ENCODE measurements at regions not wholly inside any gene's neighbourhood (a gene's known extent, or its start where the extent isn't known, plus 50 kb on each side); places are given as distances from the start of the nearest gene placed in this dataset.

DNA sequence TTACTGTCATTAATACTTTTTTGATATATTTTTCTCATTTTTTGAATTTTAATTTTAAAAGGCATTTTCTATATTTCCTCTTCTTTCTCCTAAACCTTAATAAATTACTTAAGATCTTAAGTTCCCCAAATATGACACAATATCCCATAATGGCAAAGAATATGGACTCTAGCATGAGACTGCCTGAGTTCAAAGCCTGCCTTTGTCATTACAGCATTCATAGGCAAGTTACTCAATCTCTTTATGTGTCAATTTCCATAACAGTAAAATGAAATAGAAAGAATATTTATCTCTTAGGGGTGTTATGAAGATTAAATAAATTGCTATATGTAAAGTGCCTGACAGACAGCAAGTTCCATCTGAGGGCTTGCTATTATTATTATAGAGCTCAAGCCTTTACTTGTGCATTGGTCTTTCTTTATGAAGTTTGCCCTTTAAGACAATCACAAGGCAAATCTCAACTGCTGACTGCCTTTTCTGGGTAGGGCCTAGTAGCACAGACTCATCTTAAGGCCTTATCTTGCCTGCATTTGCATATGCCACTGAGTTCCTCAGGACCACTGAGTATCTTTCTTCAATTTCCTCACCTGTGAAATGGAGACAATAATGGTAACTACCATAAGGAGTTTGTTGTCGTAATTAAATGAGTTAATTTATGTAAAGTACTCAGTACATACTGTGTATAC, 231.0 kb downstream of the NRIP1 start:
- TF ChIP-seq EZH2 (IDR thresholded peaks at IDR 0.05; ENCODE audit: low read depth): no peak
- TF ChIP-seq, protein P1, sequence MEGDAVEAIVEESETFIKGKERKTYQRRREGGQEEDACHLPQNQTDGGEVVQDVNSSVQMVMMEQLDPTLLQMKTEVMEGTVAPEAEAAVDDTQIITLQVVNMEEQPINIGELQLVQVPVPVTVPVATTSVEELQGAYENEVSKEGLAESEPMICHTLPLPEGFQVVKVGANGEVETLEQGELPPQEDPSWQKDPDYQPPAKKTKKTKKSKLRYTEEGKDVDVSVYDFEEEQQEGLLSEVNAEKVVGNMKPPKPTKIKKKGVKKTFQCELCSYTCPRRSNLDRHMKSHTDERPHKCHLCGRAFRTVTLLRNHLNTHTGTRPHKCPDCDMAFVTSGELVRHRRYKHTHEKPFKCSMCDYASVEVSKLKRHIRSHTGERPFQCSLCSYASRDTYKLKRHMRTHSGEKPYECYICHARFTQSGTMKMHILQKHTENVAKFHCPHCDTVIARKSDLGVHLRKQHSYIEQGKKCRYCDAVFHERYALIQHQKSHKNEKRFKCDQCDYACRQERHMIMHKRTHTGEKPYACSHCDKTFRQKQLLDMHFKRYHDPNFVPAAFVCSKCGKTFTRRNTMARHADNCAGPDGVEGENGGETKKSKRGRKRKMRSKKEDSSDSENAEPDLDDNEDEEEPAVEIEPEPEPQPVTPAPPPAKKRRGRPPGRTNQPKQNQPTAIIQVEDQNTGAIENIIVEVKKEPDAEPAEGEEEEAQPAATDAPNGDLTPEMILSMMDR (conservative IDR thresholded peaks at IDR 0.05): no peak
- Histone ChIP-seq H3K9me2 (ENCODE audit: insufficient read depth) (no peaks in the 10 kb centered on the region), H3K27ac (no peak overlapping the region), H3K4me3 (no peak overlapping the region), H3K79me2 (ENCODE audit: low read depth) (no peaks in the 10 kb centered on the region), H3F3A (ENCODE audit: insufficient read depth, low read depth) (no peaks in the 10 kb centered on the region), H3K4me1 (replicated peaks; ENCODE audit: insufficient read depth) (no peaks in the 10 kb centered on the region), H3K9me3 (ENCODE audit: insufficient read depth, low read depth) (no peaks in the 10 kb centered on the region), H4K20me1 (ENCODE audit: insufficient read depth) (no peaks in the 10 kb centered on the region), H3K27me3 (ENCODE audit: insufficient read depth, low read depth) (no peaks in the 10 kb centered on the region), H3K4me2 (no peak overlapping the region), H2AFZ (no peak overlapping the region), H3K36me3 (ENCODE audit: low read depth) (no peaks in the 10 kb centered on the region)
- DNase-seq: no peak
- POLR2A ChIA-PET (ENCODE audit: unreplicated experiment): no interaction called here
- CTCF ChIA-PET: no interaction called here
- intact Hi-C loops (cut with micrococcal nuclease; ENCODE audit: unreplicated experiment): no loop called here
- BruUV-seq (replicated peaks): no TSS peak

DNA sequence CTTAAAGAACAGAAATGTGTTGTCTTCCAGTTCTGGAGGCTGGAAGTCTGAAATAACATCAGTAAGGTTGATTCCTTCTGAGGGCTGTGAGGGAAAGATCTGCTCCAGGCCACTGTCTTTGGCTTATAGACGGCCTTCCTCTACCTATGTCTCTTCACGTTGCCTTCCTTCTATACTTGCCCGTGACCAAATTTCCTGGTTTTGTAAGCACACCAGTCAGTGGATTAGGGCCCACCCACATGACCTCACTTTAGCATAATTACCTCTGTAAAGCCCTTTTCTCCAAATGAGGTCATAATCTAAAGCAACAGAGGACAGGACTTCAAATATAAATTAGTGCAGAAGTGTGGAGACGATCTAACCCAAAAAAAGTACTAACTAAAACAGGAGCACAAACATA, 231.6 kb downstream of the NRIP1 start:
- H3K27me3 ChIP-seq (ENCODE audit: insufficient read depth, low read depth): no peaks in the 10 kb centered on the region
- CTCF ChIA-PET: no interaction called here
- intact Hi-C loops (cut with micrococcal nuclease; ENCODE audit: unreplicated experiment): no loop called here
- no peaks in the 10 kb centered on the region for H3F3A ChIP-seq (ENCODE audit: insufficient read depth, low read depth)
- POLR2A ChIA-PET (ENCODE audit: unreplicated experiment): no interaction called here
- H3K79me2 ChIP-seq (ENCODE audit: low read depth): no peaks in the 10 kb centered on the region
- BruUV-seq (replicated peaks): no TSS peak
- DNase-seq: no peak
- no peaks in the 10 kb centered on the region for H3K4me1 ChIP-seq (replicated peaks; ENCODE audit: insufficient read depth)
- no peaks in the 10 kb centered on the region for H3K9me2 ChIP-seq (ENCODE audit: insufficient read depth)
- TF ChIP-seq, protein P1 (conservative IDR thresholded peaks at IDR 0.05): no peak
- no peak for TF ChIP-seq EZH2 (IDR thresholded peaks at IDR 0.05; ENCODE audit: low read depth)
- H3K4me2 ChIP-seq: no peak overlapping the region
- no peaks in the 10 kb centered on the region for H4K20me1 ChIP-seq (ENCODE audit: insufficient read depth)
- no peak overlapping the region for H3K4me3 ChIP-seq
- H3K27ac ChIP-seq: no peak overlapping the region
- H3K36me3 ChIP-seq (ENCODE audit: low read depth): no peaks in the 10 kb centered on the region
- no peak overlapping the region for H2AFZ ChIP-seq
- H3K9me3 ChIP-seq (ENCODE audit: insufficient read depth, low read depth): no peaks in the 10 kb centered on the region

DNA sequence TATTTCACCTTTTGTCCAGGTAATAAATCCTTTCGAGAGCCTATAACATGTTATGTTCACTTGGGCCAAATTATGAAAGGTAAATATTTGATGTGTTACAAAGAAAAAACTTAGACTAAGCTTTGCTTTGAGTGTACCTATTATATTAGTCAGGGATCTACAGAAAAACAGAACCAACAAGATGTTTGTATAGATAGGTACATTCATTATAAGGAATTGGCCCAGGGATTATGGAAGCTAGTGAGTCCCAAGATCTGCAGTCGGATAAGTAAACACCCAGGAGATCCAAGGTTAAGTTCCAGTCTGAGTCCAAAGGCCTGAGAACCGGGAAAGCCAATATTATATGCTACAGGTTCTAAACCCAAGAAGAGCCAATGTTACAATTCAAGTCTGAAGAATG, 234.5 kb downstream of the NRIP1 start:
- POLR2A ChIA-PET (ENCODE audit: unreplicated experiment): no interaction called here
- H3F3A ChIP-seq (ENCODE audit: insufficient read depth, low read depth): no peaks in the 10 kb centered on the region
- H3K4me3 ChIP-seq: no peak overlapping the region
- no peak overlapping the region for H3K4me2 ChIP-seq
- intact Hi-C loops (cut with micrococcal nuclease; ENCODE audit: unreplicated experiment): no loop called here
- no peak overlapping the region for H2AFZ ChIP-seq
- no peak overlapping the region for H3K27ac ChIP-seq
- TF ChIP-seq, protein P1 (conservative IDR thresholded peaks at IDR 0.05): no peak
- TF ChIP-seq EZH2 (IDR thresholded peaks at IDR 0.05; ENCODE audit: low read depth): no peak
- no peaks in the 10 kb centered on the region for H3K36me3 ChIP-seq (ENCODE audit: low read depth)
- H3K4me1 ChIP-seq (replicated peaks; ENCODE audit: insufficient read depth): no peaks in the 10 kb centered on the region
- no peaks in the 10 kb centered on the region for H3K27me3 ChIP-seq (ENCODE audit: insufficient read depth, low read depth)
- no TSS peak for BruUV-seq (replicated peaks)
- H3K9me2 ChIP-seq (ENCODE audit: insufficient read depth): no peaks in the 10 kb centered on the region
- no peaks in the 10 kb centered on the region for H3K9me3 ChIP-seq (ENCODE audit: insufficient read depth, low read depth)
- CTCF ChIA-PET: no interaction called here
- no peaks in the 10 kb centered on the region for H4K20me1 ChIP-seq (ENCODE audit: insufficient read depth)
- DNase-seq: no peak
- no peaks in the 10 kb centered on the region for H3K79me2 ChIP-seq (ENCODE audit: low read depth)
